H1 (cell line): ENCODE measurements at regions not wholly inside any gene's neighbourhood (a gene's known extent, or its start where the extent isn't known, plus 50 kb on each side); places are given as distances from the start of the nearest gene placed in this dataset.

ENCODE experiments used
- CTCF ChIA-PET: fragments of 300-600 bp; sonication (Branson Sonifier 250); formaldehyde crosslinking; loops from one replicate; lab custom pipeline; 2021; ENCODE audit not compliant: partially characterized antibody; lab: Charles Lee
- POLR2A ChIA-PET: fragments of 300-600 bp; sonication (Branson Sonifier 250); formaldehyde crosslinking; loops from one replicate; lab custom pipeline; 2021; ENCODE audit warnings: inconsistent platforms; ENCODE audit not compliant: partially characterized antibody; lab: Charles Lee
- DNase-seq, 2 experiments: peaks; one replicate each; pipeline versions ENCODE4 v3.0.0 to v3.0.0-alpha.2; 2010 to 2022; ENCODE audit warnings: low spot score in 2 of 2, low read depth in 1 of 2, mixed read lengths in 1 of 2
- FAIRE-seq: peaks from 2 replicates; lab custom pipeline; 2011; peaks lifted over from hg19 to GRCh38; lab: Jason Lieb, UNC
- H2AFZ ChIP-seq: 2 replicates; pipeline ENCODE4 v1.8.1; 2012; ENCODE audit warnings: low read length, inconsistent platforms
- H2AK5ac ChIP-seq: 2 replicates; pipeline ENCODE4 v1.6.1; 2013; ENCODE audit warnings: low read depth, low read length
- H2BK120ac ChIP-seq: replicated peaks from 2 replicates; pipeline ENCODE3; 2013; ENCODE audit warnings: low read depth, low read length, inconsistent platforms
- H2BK12ac ChIP-seq: 2 replicates; pipeline ENCODE4 v1.6.1; 2013; ENCODE audit warnings: low read depth, low read length
- H2BK15ac ChIP-seq: 2 replicates; pipeline ENCODE4 v1.6.1; 2013; ENCODE audit warnings: low read length
- H2BK20ac ChIP-seq: 2 replicates; pipeline ENCODE4 v1.6.1; 2013; ENCODE audit warnings: low read length
- H2BK5ac ChIP-seq: 2 replicates; pipeline ENCODE4 v1.6.1; 2013; ENCODE audit warnings: low read depth, low read length
- H3K14ac ChIP-seq: 2 replicates; pipeline ENCODE4 v1.6.1; 2013; ENCODE audit warnings: inconsistent platforms; ENCODE audit not compliant: insufficient read length
- H3K18ac ChIP-seq: 2 replicates; pipeline ENCODE4 v1.6.1; 2013; ENCODE audit warnings: low read length; ENCODE audit errors: extremely low read depth
- H3K23ac ChIP-seq: 2 replicates; pipeline ENCODE4 v1.6.1; 2013; ENCODE audit warnings: inconsistent platforms; ENCODE audit not compliant: insufficient read length
- H3K23me2 ChIP-seq: 2 replicates; pipeline ENCODE4 v1.6.1; 2013; ENCODE audit warnings: low read depth, low read length
- H3K27ac ChIP-seq: 2 replicates; pipeline ENCODE4 v1.6.1; 2011; ENCODE audit warnings: low read depth, low read length, inconsistent platforms
- H3K27me3 ChIP-seq, 4 experiments: replicated peaks in 1 of 4; 1 replicate in 1 of 4; 2 replicates in 3 of 4; pipeline versions ENCODE4 v1.6.1 to v1.8.1; 2011 to 2013; ENCODE audit warnings: low read length in 3 of 4, mild to moderate bottlenecking in 3 of 4, inconsistent platforms in 2 of 4, mixed read lengths in 2 of 4, moderate library complexity in 1 of 4; ENCODE audit not compliant: control insufficient read depth in 3 of 4, insufficient read depth in 3 of 4; ENCODE audit errors: extremely low read depth in 1 of 4
- H3K36me3 ChIP-seq, 4 experiments: 2 replicates each; pipeline versions ENCODE4 v1.6.1 to v1.8.1; 2011 to 2013; ENCODE audit warnings: mild to moderate bottlenecking in 4 of 4, low read length in 3 of 4, moderate library complexity in 2 of 4, control low read depth in 1 of 4, inconsistent platforms in 1 of 4; ENCODE audit not compliant: insufficient read depth in 4 of 4, control insufficient read depth in 2 of 4
- H3K4ac ChIP-seq: replicated peaks from 2 replicates; pipeline ENCODE3; 2013; ENCODE audit warnings: low read length, low read depth, mixed read lengths, inconsistent platforms; ENCODE audit not compliant: insufficient read length
- H3K4me1 ChIP-seq, 4 experiments: replicated peaks in 1 of 4; 1 replicate in 1 of 4; 2 replicates in 3 of 4; pipeline versions ENCODE4 v1.6.1 to v1.8.1; 2011 to 2013; ENCODE audit warnings: low read length in 3 of 4, inconsistent platforms in 2 of 4, mixed read lengths in 1 of 4; ENCODE audit not compliant: insufficient read depth in 4 of 4, control insufficient read depth in 3 of 4
- H3K4me2 ChIP-seq, 2 experiments: 2 replicates each; pipeline versions ENCODE4 v1.6.1 to v1.8.1; 2011 to 2013; ENCODE audit warnings: low read depth in 2 of 2, low read length in 2 of 2, control low read depth in 1 of 2, inconsistent platforms in 1 of 2, mild to moderate bottlenecking in 1 of 2; ENCODE audit not compliant: insufficient read depth in 1 of 2
- H3K4me3 ChIP-seq, 4 experiments: fragments of 200-600, 300-600 bp in 1 of 4; sonication (generic), shearing (Covaris generic), sonication (Bioruptor Twin) in 1 of 4; 2 replicates each; pipeline versions ENCODE4 v1.5.1 to v1.8.1; 2011 to 2016; ENCODE audit warnings: low read length in 4 of 4, low read depth in 3 of 4, control low read depth in 2 of 4, inconsistent platforms in 2 of 4, mild to moderate bottlenecking in 2 of 4, mixed read lengths in 1 of 4, moderate library complexity in 1 of 4; ENCODE audit not compliant: insufficient read depth in 2 of 4; ENCODE audit errors: extremely low read depth in 1 of 4
- H3K56ac ChIP-seq: replicated peaks from 2 replicates; pipeline ENCODE3; 2013; ENCODE audit warnings: low read depth, mild to moderate bottlenecking, mixed read lengths, low read length, inconsistent platforms; ENCODE audit not compliant: insufficient read length
- H3K79me1 ChIP-seq: 2 replicates; pipeline ENCODE4 v1.6.1; 2013; ENCODE audit warnings: low read depth, low read length, control low read depth
- H3K79me2 ChIP-seq, 2 experiments: 2 replicates each; pipeline versions ENCODE4 v1.6.1 to v1.8.1; 2012 to 2013; ENCODE audit warnings: low read length in 2 of 2, mild to moderate bottlenecking in 2 of 2, inconsistent platforms in 1 of 2; ENCODE audit not compliant: insufficient read depth in 2 of 2, control insufficient read depth in 1 of 2
- H3K9ac ChIP-seq, 4 experiments: replicated peaks in 1 of 4; 1 replicate in 1 of 4; 2 replicates in 3 of 4; pipeline versions ENCODE4 v1.6.1 to v1.8.1; 2011 to 2013; ENCODE audit warnings: low read depth in 3 of 4, low read length in 3 of 4, control low read depth in 2 of 4, mild to moderate bottlenecking in 2 of 4, moderate library complexity in 2 of 4, inconsistent platforms in 1 of 4; ENCODE audit errors: extremely low read depth in 1 of 4
- H3K9me3 ChIP-seq, 2 experiments: 2 replicates each; pipeline versions ENCODE4 v1.6.1 to v1.8.1; 2012 to 2013; ENCODE audit warnings: mild to moderate bottlenecking in 2 of 2, moderate library complexity in 2 of 2, control low read depth in 1 of 2, inconsistent platforms in 1 of 2, low read depth in 1 of 2, low read length in 1 of 2, mixed read lengths in 1 of 2; ENCODE audit not compliant: insufficient read depth in 2 of 2
- H4K20me1 ChIP-seq, 2 experiments: replicated peaks in 1 of 2; 2 replicates each; pipeline versions ENCODE3 to v1.8.1; 2011 to 2013; ENCODE audit warnings: inconsistent platforms in 2 of 2, low read length in 2 of 2, mild to moderate bottlenecking in 1 of 2; ENCODE audit not compliant: insufficient read depth in 2 of 2, control insufficient read depth in 1 of 2
- H4K5ac ChIP-seq: 2 replicates; pipeline ENCODE4 v1.6.1; 2013; ENCODE audit warnings: low read length, low read depth, mixed read lengths, inconsistent platforms; ENCODE audit not compliant: insufficient read length
- H4K8ac ChIP-seq: 2 replicates; pipeline ENCODE4 v1.8.0; 2013; ENCODE audit warnings: mild to moderate bottlenecking, moderate library complexity, low read length, inconsistent platforms; ENCODE audit not compliant: insufficient read depth; ENCODE audit errors: extremely low read depth
- H4K91ac ChIP-seq: replicated peaks from 2 replicates; pipeline ENCODE3; 2013; ENCODE audit warnings: low read length, mixed read lengths, inconsistent platforms; ENCODE audit not compliant: insufficient read length
- ASH2L ChIP-seq: fragments of 200-600, 300-600 bp; sonication (generic); IDR thresholded peaks from one replicate; pipeline ENCODE4 v1.7.1; 2017; ENCODE audit warnings: low read length
- CBX5 ChIP-seq: fragments of 300-800, 300-1000 bp; sonication (generic); IDR thresholded peaks from 2 replicates; pipeline ENCODE4 v1.7.1; 2016; ENCODE audit warnings: antibody characterized with exemption, low read length, low read depth
- HDAC2 ChIP-seq, 2 experiments: fragments of 300-600 bp in 1 of 2; sonication (generic) in 1 of 2; IDR thresholded peaks; 2 replicates each; pipeline ENCODE4 v1.6.1; 2011 to 2012; ENCODE audit warnings: low read depth in 2 of 2, low read length in 2 of 2, mild to moderate bottlenecking in 2 of 2, moderate library complexity in 2 of 2, borderline replicate concordance in 1 of 2, inconsistent platforms in 1 of 2
- JUND ChIP-seq: IDR thresholded peaks from 2 replicates; pipeline ENCODE4 v1.6.1; 2011; ENCODE audit warnings: mild to moderate bottlenecking, improper control_type of control experiment, low read length
- KDM4A ChIP-seq: IDR thresholded peaks from one replicate; pipeline ENCODE4 v1.7.1; 2012; ENCODE audit warnings: low read depth, mild to moderate bottlenecking, moderate library complexity, low read length, inconsistent platforms; ENCODE audit not compliant: severe bottlenecking
- RFX5 ChIP-seq: IDR thresholded peaks from 2 replicates; pipeline ENCODE4 v1.6.1; 2011; ENCODE audit warnings: low read depth, low read length, improper control_type of control experiment, borderline replicate concordance
- SP2 ChIP-seq: IDR thresholded peaks from 2 replicates; pipeline ENCODE4 v1.6.1; 2012; ENCODE audit warnings: mild to moderate bottlenecking, low read length, inconsistent platforms
- TAF7 ChIP-seq: optimal IDR thresholded peaks from 2 replicates; pipeline ENCODE3; 2011; ENCODE audit warnings: low read depth, mild to moderate bottlenecking, inconsistent platforms, low read length, moderate library complexity, borderline replicate concordance
- WGBS, 2 experiments: shearing (Covaris generic) in 1 of 2; methylation state at CpG; one replicate each; pipeline versions ENCODE4 v1.1.6 to v1.1.7; 2013 to 2015; ENCODE audit warnings: low lambda C conversion rate in 2 of 2, mixed read lengths in 2 of 2, inconsistent platforms in 1 of 2, low coverage in 1 of 2, missing lambda C conversion rate in 1 of 2; ENCODE audit not compliant: insufficient replicate concordance in 2 of 2, insufficient coverage in 1 of 2, insufficient read length in 1 of 2; ENCODE audit errors: extremely low coverage in 1 of 2, missing lambda C conversion rate in 1 of 2; 5-methylcytosine and 5-hydroxymethylcytosine counted together
- TF ChIP-seq, protein P1 (sequence below): IDR thresholded peaks from 2 replicates; pipeline ENCODE4 v1.6.1; 2012; ENCODE audit warnings: low read length, inconsistent platforms

- Histone ChIP-seq H3K23ac (peak overlapping the region; percentile 32), H2BK5ac (no peak overlapping the region), H3K36me3 (no peaks in the 10 kb centered on the region), H2BK120ac (no peak overlapping the region), H3K79me2 (no peaks in the 10 kb centered on the region), H3K23me2 (no peaks in the 10 kb centered on the region), H3K4me3 (no peak overlapping the region), H2BK12ac (no peak overlapping the region), H2BK20ac (no peak overlapping the region), H3K4me2 (no peak overlapping the region), H3K27ac (no peak overlapping the region), H3K56ac (no peak overlapping the region), H4K20me1 (no peaks in the 10 kb centered on the region), H4K8ac (peak overlapping the region; percentile 25; the same call in 1 of the 2 replicates), H4K91ac (no peak overlapping the region), H2AK5ac (no peak overlapping the region), H3K9me3 (no peaks in the 10 kb centered on the region), H3K18ac (no peak overlapping the region), H3K4me1 (no peaks in the 10 kb centered on the region), H2BK15ac (no peak overlapping the region), H3K14ac (no peak overlapping the region), H2AFZ (no peak overlapping the region), H3K4ac (no peak overlapping the region), H3K9ac (no peak overlapping the region), H3K79me1 (no peaks in the 10 kb centered on the region), H3K27me3 (no peaks in the 10 kb centered on the region), H4K5ac (no peak overlapping the region)
- ChIA-PET POLR2A (no interaction called here), CTCF (interaction anchor here (0.6 kb wide), 1 partner anchor 839 kb away, joined by 3 read pairs; no protein-coding TSS in a partner anchor)
- TF ChIP-seq ASH2L: no peak
- TF ChIP-seq TAF7: no peak
- TF ChIP-seq KDM4A: no peak
- TF ChIP-seq SP2: no peak
- no peak for TF ChIP-seq JUND
- TF ChIP-seq RFX5: no peak
- no peak for TF ChIP-seq HDAC2 (IDR thresholded peaks at IDR 0.05; ENCODE audit: borderline replicate concordance in 1 of 2, low read depth in 2 of 2, low read length in 2 of 2)
- TF ChIP-seq, protein P1, sequence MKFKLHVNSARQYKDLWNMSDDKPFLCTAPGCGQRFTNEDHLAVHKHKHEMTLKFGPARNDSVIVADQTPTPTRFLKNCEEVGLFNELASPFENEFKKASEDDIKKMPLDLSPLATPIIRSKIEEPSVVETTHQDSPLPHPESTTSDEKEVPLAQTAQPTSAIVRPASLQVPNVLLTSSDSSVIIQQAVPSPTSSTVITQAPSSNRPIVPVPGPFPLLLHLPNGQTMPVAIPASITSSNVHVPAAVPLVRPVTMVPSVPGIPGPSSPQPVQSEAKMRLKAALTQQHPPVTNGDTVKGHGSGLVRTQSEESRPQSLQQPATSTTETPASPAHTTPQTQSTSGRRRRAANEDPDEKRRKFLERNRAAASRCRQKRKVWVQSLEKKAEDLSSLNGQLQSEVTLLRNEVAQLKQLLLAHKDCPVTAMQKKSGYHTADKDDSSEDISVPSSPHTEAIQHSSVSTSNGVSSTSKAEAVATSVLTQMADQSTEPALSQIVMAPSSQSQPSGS: no peak
- no peak for TF ChIP-seq CBX5
- FAIRE-seq: no peak
- DNase-seq: no peak
- 86% methylated on average over 8 of the region's 8 CpGs; no CpG with 5 or more reads in 1 of the 2 experiments for WGBS, 2 experiments
Measured at GRCh38 chr10:27436710-27437109, 67.4 kb upstream of the RAB18 start.
